ENCODE measurements at regions not wholly inside any gene's neighbourhood (a gene's known extent, or its start where the extent isn't known, plus 50 kb on each side); places are given as distances from the start of the nearest gene placed in this dataset.

- TF ChIP-seq TAF1 (IDR thresholded peaks at IDR 0.05; ENCODE audit: borderline replicate concordance, low read depth, low read length): no peak
- TF ChIP-seq JUNB (IDR thresholded peaks at IDR 0.05): peak; percentile 79
- TF ChIP-seq MEF2A (IDR thresholded peaks at IDR 0.05; ENCODE audit: insufficient read depth, low read depth, low read length): 0 out of 2 replicates have a peak, but pooled peaks have one; percentile 41
- peak; percentile 65 for TF ChIP-seq IKZF1 (conservative IDR thresholded peaks at IDR 0.05)
- TF ChIP-seq SKIL (IDR thresholded peaks at IDR 0.05; ENCODE audit: low read depth, poor library complexity, severe bottlenecking): peak; percentile 32
- no peak for TF ChIP-seq ZBTB40 (IDR thresholded peaks at IDR 0.05; ENCODE audit: borderline replicate concordance)
- TF ChIP-seq IKZF2 (IDR thresholded peaks at IDR 0.05): peak; percentile 61 to 78
- TF ChIP-seq NFYB (IDR thresholded peaks at IDR 0.05; ENCODE audit: insufficient read depth, low read depth, low read length): no peak
- no peak for TF ChIP-seq HCFC1 (IDR thresholded peaks at IDR 0.05; ENCODE audit: low read length)
- no peak for TF ChIP-seq HDAC2 (IDR thresholded peaks at IDR 0.05)
- no peak for TF ChIP-seq NBN (IDR thresholded peaks at IDR 0.05)
- TF ChIP-seq IRF5 (IDR thresholded peaks at IDR 0.05; ENCODE audit: borderline replicate concordance): no peak
- no peak for TF ChIP-seq POLR2A (IDR thresholded peaks at IDR 0.05; ENCODE audit: low read depth, low read length)
- TF ChIP-seq ATF7 (IDR thresholded peaks at IDR 0.05; ENCODE audit: low read depth): peak; percentile 70
- TF ChIP-seq NFIC (IDR thresholded peaks at IDR 0.05; ENCODE audit: low read depth, low read length): peak; percentile 68; the same call in 1 of the 2 replicates
- peak; percentile 92 for TF ChIP-seq NR2F1 (conservative IDR thresholded peaks at IDR 0.05)
Measured at GRCh38 chr5:152456815-152457443, 51.9 kb upstream of the NMUR2 start (continued).
